CD4-positive, alpha-beta T cell treated with Interleukin-17A for 4 hours (primary cell): ENCODE measurements at regions not wholly inside any gene's neighbourhood (a gene's known extent, or its start where the extent isn't known, plus 50 kb on each side); places are given as distances from the start of the nearest gene placed in this dataset.

Experiments
- DNase-seq: peaks from one replicate; pipeline ENCODE4 v3.0.0-alpha.2; 2020; ENCODE audit warnings: mixed read lengths

DNA sequence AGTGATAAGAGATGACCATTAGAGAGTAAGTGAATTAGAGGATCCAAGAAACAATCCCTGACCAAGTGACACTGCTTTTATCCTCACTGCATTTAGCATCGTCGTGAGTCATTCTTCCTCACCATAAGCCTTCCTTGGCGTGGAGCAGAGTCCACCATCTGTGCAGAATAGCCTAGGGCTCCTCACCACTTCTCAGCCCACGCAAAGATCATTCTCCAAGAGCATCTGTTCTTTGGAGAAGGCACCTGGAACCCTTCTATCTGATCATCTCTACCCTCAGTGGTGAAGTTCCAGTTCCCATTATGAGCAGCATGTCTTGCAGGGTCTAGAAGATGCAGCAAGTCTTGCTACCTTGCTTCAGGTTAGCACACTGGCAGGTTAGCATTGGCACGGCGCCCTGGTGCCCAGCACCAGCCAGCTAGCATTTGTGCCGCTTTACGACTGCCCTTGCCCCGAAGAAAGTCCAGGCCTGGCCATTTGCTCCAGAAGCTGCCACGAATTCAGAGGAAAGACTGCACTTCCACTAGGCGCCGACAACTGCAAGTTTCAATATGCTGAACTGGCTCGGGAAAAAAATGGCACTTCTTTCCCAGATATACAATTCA lies 225.8 kb downstream of the TTC32 start:
- DNase-seq: no peak

DNA sequence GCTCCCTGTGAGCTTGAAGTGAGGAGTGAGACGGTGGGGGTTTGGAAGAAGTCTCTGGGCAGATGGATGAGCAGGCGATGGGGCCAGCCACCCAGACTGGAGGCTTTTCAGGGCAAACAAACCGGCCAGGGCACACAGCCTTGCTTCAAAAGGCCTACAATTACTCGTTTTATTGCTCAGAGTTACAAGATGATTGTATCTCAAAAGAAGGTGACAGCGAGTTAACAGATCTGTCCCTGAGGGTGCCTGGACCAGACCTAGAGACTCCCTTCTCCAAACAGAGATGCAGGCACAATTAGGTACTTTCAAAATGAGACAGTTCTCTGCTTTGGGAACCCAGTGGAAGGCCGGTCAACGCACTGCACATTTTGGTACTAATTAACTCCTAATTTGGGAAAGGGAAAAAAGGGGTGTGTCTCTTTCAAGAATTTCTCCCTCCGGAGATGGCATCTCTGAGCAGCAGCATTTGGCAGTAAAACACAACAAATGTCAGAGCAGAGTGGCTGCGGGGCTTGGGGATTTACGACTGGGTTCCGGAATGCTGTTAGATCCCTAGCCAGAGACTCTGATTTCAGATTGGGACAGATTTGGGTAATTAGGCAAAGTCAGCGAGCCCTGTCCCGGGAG lies 226.7 kb downstream of the TTC32 start:
- no peak for DNase-seq

DNA sequence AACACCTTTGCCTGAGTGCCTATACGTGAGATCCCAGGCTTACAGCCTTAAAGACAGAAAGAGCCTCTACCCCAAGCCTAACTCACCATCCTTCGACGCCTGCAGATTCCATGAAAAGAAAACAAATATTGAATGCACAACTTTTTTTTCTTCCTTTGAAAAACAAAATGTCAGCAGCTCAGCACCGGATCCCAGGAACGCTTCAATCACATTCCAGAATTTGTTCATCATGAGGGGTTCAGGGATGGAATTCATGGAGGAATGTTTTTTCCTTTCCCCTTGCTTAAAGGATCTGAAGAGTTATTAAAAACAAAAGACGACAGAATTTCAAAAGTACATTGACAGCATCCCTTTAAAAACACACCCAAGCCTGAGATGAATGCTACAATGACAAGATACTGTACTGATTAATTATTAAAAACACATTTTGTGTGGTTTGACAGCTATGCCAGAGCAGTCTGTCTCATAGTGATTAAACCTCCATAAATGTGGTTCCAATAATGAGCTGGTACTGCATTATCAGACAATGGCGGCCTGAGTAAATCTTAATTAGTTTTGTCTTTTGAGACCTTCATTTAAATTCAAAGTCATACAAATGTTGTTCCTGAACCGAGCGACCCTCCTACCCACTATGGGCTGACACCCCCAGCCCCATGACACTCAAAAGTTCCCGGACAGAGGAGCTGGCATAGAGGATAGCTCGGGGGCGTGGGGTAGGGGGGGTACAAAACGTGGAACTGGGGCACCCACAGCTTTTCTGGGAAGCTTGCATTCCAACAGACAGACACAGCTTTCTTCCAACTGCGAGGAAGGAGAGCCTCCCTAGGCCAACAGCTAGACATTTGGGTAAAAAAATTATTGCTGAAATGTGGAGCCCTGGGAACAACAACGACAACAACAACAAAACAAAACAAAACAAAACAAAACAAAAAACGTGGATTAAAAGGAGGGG lies 227.5 kb downstream of the TTC32 start:
- DNase-seq: no peak

DNA sequence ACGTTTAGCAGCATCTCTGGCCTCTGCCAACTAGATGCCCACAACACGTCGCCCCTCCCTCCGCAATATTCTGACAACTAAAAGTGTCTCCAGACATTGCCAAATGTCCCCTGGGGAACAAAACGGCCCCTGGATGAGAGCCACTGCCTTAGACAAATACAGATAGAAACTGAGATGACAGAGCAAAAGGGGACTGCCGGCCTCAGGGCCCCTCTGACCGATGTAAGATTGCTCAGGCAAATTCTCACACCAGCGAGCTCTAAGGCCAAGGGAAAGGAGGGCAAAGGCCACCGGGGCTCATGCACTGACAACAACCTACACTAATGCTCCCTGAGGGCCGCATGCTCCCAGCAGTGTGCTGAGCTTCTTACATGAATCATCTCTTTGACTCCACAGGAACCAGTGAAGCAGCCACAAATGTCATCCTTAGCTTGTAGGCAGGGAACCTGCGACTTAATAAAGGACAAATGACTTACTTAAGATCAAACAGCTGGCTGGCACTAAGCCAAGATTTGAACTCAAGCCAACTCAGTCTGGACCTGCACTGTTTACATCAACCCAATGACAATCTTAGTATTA lies 228.5 kb downstream of the TTC32 start:
- DNase-seq: no peak

DNA sequence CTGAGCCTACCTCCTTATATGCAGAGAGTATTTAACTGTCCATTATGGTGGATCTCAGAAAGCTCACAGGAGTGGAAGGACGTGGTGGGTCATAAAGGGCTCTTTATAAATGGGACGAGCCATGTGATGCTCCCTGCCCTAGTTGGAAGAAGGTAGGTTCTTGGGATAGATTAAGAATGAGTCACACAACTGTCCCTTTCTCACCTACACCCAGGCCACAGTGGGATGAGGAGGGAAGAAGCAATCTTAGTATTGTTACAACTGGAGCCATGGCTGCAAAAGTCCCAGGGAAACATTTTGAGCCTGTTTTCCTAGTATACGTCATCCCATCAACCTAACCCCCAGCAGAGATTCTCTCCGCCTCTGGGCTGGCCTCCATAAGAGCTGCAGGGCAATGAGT lies 229.9 kb downstream of the TTC32 start:
- DNase-seq: no peak

DNA sequence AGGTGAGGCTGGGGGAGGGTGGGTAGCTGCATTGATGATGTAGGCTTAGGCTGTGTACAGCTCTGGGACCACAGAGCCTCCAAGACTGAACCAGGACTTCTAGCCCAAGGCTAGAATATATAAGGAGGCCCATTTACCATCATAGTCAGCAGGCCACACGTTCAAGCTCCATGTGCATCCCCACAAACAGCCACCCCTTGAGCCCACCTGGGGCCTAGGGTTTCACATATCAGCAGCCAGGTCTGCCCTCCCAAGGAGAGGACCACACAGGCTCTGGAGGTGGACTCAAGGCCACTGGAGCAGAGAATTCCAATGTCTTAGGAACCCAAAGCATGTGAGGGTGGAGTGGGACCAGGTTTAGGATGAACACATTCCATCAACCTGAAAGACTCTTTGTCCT lies 230.5 kb downstream of the TTC32 start:
- no peak for DNase-seq

DNA sequence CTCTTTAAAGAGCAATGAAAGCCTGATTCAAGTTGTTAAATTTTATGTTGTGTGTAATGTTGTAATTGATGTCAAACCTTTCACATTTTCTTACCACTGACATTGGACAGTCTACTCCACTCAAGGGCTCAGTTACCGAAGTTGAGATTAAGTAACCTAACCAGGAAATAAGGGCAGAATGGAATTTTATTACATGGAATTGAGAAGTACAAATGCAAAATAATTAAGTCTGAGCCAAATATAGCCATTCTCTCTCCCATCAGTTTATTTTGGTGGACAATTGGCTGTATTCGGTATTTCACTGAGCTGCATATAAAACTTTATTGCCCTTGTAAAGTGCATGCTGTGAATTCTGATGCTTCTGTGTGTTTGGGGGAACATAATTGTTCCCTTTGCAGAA lies 231.5 kb downstream of the TTC32 start:
- no peak for DNase-seq

DNA sequence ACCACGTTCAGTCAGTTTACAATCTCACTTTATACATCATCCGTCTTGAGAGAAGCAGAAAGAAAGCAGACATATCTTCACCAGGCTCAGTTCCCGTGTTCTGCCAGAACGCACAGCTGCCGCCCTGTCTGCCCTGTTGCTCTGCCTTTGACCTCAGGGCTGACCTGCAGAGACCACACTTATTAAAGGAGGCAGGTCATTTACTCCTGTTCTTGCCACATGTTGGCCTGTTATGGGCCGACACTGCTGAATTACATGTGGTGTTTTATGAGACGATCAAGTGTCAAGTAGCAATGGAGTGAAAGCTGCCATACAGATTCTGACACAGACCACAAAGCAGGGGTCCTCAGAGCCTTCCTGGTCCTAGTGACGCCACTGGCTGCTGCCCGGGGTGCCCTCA lies 232.2 kb downstream of the TTC32 start:
- no peak for DNase-seq

DNA sequence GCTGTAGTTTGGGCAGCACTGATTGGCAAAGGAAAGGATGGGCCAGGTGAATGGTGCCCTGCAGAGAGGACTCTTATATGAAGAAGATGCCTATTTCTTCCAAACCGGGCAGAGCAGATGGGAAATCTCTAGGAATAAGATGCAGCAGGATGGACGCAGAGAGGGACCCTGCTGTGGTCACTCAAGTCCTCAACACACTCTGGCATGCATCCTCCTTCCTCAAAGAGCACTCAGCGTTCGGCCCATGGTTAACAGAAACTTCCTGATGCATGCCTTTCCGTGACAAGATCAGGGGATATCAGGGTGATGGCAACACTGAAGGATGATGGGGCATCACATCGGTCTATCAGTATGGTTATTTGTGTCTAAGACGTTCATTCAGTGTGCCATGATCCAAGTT lies 232.7 kb downstream of the TTC32 start:
- DNase-seq: no peak

DNA sequence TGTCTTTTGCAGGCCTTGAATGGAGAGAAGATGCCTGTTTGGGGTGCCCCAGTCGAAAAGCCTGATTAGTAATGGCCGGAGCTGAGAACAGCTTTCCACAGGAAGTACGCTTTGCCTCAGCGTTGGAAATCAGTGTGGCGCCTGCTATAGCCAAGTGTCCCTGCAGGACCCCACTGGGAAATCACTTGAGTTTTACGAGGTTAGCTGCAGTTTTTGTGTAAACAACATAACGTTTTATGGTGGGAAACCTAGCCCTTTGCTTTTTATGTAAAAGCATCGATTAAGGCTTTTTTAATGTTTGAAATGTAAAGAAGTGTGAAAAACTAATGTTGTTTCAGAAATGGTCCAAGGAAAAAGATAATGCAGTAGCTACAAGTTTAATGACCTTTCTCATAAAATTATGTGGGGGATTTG lies 234.2 kb downstream of the TTC32 start:
- DNase-seq: no peak

DNA sequence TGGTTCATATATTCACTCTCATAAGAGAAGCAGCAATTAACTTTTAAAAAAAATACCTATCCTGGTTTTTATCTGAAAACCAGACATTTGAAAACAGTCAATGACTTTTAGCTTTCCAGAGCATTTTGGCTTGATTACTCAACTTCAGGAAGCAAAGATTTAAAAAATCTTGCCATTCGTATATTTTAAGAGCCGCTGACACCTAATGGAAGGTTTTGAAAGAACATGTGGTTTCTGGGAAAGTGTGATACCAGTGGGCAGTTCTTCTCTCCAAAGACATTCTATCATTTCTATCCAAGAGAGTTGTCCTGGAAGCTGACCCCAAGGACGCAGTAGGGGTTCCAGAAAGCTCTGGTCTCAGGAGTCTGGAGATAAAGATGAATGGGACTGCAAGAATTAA lies 234.7 kb downstream of the TTC32 start:
- no peak for DNase-seq

DNA sequence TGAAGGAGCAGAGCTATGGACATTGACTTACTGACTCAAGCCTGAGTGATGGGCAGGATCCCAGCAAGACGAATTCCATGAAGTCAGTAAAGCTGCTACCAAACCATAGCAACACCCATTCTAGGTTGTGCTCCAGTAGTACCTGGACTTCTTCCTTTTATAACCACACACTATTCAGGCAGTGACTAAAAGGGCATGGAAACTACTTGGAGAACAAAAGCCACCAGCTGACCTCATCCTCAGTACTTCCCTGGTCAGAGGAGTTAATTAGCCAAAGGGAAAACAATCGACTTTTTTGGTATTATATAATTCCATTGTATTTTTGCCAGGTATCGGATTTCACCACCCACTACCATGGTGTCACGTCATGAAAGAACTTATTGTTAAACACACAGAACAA lies 237.1 kb downstream of the TTC32 start:
- DNase-seq: no peak

DNA sequence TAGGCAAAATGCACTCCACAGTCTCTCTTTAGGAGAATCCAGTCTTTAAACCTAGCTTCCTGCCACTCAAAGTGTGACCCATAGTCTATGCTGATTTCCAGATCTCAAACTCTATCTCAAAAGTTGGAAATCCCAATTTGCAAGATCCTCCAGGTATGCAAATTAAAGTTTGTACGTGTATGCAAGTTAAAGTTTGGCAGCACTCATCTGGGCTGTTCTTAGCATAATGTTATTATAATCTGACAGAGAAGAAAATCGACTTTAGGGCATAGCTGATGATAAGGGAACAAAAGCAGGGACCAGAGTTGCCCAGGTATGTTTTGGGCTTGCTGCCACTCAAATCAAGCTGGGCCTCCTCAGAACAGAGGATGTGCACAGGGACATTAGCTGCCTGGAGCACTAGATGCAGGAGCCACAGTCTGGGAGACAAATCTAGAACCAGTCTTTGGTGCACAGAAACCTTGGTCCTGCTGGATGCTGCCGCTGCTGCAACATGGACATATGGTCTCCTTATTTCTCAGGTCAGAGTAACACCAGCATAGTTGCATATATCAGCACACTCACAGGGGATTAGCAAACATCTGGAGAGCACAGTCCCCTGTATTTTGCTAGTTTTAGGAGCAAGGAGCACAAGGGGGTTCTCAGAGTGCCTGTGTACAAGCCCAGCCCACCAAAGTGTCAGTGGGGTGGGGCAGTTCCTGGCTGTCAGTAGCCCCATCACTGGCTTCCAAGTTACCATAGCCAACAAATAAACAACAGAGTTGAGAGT lies 242.6 kb downstream of the TTC32 start:
- no peak for DNase-seq

DNA sequence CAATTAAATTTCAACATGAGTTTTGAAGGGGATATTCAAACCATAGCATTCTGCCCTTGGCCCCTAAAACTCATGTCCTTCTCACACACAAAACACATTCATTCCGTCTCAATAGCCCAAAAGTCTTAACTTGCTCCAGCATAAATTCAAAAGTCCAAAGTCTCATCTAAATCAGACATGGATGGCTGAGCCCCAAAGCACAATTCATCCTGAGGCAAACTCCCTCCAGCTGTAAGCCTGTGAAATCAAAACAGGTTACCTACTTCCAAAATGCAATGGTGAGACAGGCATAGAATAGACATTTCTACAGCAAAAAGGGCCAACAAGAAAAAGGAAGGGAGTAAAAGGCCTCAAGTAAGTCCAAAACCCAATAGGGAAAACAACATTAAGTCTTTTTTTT lies 245.8 kb downstream of the TTC32 start:
- DNase-seq: no peak

DNA sequence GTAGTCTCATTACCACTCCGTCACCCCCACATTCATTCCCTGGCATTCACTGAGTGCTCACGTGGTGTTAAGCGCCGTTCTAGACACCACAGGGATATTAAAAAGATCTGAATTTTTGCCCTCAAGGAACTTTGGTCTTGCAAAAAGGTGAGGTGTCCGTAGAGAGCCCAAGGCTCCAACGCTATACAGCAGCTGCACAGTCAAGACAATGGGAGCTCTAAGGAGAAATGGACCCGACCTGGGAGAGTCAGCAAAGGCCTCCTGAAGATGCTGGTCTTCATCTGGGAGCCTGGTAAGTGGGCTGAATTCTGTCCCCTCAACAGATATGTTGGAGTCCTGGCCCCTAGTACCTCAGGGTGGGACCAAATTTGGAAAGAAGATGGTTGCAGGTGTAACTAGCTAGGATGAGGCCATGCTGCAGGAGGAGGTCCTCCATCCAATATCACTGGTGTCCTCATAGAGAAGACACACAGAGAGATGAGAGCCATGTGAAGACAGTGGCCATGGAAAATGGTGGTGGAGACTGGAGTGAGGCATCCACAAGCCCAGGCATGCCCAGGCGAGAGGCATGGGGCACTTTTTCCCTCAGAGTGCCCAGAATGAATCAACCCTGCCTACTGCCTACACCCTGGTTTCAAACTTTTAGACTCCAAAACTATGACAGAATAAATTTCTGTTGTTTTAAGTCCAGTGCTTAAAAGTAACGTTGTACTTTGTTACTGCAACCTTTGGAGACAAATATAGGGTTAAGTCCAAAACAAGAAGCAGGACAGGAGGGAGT lies 247.3 kb downstream of the TTC32 start:
- DNase-seq: no peak

DNA sequence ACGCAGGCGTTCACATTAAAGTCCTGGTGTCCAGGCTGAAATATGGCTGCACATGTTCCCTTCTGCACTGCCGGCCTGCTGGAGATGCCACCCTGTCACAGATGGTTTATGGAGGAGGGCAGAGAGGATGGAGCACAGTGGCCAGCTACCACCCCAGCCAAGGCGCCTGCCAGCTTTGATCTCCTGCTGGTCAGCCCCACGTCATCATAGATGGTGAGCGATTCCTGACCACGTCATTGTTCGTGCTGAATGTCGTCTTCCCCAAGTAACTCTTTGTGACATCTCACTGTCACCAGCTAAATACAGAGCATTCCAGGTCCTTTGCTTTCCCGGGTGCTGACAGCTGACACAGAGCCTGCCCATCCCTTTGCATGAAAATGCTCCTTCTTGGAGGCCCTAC lies 248.3 kb downstream of the TTC32 start:
- DNase-seq: no peak

DNA sequence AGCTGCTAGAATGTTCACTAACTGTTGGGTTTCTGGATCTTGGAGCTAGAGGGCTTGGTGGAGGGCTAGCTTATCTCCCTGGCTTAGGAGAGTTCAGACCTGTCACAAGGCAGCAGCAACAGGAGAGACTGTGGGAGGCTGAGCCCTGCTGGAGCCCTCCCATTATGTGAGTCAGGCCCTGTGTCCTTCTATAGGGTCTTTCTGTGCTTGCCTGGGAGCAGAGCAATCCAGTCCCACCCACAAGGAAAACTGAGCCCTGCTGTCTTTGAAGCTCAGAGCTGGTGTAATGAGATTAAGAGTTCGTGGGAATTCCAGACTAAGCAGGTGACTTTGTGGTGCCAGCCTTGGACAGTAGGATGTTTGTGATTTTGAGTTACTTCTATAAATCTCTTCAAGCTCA lies 249.0 kb downstream of the TTC32 start:
- DNase-seq: no peak

DNA sequence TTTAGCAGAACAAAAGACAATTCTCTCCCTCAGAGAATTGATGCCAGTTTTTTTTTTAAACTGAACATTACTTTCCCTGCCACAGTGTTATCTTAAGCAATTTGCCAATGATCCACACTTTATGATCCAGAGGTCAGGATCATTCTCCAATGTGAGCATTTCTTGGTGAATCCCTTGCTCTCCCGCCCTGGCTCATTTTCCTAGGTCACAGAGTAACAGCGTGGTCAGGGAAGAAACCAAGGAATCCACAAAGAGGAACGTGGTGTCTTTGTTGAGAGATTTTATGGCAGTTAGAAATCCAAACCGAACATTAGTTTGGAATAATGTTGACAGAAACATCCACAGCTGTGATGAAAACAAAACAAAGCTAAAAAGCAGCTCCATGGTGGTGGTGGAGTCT lies 250.3 kb downstream of the TTC32 start:
- no peak for DNase-seq

DNA sequence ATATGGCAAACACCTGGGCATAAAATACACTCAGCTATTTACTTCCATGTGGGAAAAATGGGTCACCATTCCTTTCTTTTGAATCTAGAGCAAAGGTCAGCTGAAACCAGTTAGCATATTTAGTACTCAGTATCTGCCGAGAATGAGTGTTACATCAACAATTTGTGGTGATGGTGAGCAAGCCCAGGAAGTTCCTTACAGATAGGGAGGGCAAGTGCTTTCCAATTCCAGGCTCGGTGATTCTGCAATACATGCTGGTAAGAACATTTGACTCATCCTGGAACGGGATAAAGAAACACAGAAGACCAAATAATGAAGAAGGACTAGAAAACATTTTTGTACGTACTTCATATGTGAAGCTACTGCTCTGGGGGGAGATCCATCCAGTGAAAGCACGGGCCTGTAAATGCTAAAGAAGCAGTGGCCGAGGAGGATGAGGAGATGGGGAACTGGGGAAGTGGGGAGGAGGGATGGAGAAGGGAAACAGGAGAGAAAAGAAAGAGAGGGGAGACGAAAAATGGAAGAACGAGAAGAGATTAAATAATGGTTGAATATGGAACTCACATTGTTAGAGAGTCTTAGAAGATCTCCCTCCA lies 251.9 kb downstream of the TTC32 start:
- no peak for DNase-seq

DNA sequence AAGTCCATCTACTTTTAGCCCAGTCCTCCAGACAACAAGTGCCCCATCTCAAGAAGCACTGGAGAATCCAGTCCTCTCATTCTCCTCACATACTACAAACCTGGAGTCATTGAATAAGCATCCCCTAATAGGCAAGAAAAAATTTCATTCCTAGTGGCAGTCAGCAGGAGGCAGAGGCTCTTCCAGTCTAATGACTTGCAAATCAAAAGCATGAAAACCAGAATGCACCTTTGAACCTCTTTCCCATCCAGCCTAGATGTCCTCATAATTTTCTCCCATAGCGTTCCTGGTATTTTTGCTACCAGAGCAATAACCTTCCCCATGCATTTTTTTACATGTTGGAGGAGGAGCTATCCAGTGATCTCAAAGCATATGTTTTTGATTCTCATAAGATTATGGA lies 252.6 kb downstream of the TTC32 start:
- DNase-seq: no peak

DNA sequence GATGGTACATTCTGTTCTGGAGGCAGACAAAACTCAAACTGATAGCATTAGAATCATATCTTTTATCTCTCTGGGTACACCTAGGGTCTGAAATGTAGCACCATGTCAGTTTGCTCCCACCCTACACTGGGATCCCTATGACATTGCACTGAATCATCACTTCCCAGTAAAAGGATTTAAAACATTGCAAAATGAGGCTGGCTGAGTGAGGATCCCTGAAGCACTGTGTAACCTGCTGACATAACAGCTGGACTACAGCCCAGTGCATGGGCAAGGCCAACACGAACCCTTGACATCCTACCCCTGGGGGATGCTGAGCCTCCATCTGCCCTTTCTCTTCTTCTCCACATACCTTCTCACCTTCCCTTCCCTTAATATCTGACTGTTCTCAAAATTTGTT lies 253.2 kb downstream of the TTC32 start:
- DNase-seq: no peak

DNA sequence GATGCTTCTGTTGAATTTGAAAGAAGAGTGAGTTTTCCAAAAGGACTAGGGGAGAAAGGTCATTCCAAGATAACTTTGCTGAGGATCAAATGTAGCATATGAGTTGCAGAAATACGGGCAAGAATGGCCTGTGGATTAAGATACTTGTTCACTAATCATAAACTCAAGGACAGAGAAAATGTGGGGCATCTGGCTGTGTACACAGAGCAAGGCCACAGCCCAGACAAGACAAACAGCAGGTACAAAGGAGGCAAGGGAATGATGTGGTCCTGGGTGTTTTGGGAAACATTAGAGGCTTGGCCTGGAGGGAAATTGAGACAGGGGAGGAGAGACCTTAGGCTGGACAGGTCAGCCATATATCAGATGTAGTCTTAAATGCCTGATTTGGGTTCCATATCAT lies 254.8 kb downstream of the TTC32 start:
- no peak for DNase-seq
